ENCODE measurements at regions not wholly inside any gene's neighbourhood (a gene's known extent, or its start where the extent isn't known, plus 50 kb on each side); places are given as distances from the start of the nearest gene placed in this dataset.

DNA sequence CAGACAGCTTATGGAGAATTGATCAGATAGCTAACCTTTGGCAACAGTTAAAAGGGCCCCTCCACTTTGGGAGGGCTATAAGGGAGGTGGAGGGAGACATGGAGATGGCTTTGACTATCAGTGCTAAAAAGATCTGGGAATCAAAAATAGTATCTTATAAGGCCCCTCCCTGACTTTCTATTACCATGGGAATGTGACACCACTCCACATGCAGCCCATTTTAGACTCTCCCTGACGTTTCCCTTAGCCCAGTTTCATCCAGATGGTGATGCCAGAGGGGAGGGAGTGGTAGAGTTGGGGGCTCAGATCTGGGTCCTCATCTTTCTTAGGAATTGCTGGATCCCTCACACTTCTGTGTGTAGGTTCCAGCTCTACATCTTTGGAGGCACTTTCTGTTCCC is 200.0 kb upstream of the DTNBP1 start:
- no peaks in the 10 kb centered on the region for H3K36me3 Mint-ChIP-seq
- H3K9me3 Mint-ChIP-seq, result no peaks in the 10 kb centered on the region
- no peak overlapping the region for H3K4me3 Mint-ChIP-seq
- H3K27ac Mint-ChIP-seq, result no peak overlapping the region
- DNase-seq (ENCODE audit: extremely low spot score, unreplicated experiment), result no peak
- H3K4me1 Mint-ChIP-seq (ENCODE audit: unreplicated experiment), result peaks cover 5% of the 10 kb centered on the region
- no peaks in the 10 kb centered on the region for H3K27me3 Mint-ChIP-seq
- TF ChIP-seq, protein P1, sequence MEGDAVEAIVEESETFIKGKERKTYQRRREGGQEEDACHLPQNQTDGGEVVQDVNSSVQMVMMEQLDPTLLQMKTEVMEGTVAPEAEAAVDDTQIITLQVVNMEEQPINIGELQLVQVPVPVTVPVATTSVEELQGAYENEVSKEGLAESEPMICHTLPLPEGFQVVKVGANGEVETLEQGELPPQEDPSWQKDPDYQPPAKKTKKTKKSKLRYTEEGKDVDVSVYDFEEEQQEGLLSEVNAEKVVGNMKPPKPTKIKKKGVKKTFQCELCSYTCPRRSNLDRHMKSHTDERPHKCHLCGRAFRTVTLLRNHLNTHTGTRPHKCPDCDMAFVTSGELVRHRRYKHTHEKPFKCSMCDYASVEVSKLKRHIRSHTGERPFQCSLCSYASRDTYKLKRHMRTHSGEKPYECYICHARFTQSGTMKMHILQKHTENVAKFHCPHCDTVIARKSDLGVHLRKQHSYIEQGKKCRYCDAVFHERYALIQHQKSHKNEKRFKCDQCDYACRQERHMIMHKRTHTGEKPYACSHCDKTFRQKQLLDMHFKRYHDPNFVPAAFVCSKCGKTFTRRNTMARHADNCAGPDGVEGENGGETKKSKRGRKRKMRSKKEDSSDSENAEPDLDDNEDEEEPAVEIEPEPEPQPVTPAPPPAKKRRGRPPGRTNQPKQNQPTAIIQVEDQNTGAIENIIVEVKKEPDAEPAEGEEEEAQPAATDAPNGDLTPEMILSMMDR (conservative IDR thresholded peaks at IDR 0.05), result no peak

DNA sequence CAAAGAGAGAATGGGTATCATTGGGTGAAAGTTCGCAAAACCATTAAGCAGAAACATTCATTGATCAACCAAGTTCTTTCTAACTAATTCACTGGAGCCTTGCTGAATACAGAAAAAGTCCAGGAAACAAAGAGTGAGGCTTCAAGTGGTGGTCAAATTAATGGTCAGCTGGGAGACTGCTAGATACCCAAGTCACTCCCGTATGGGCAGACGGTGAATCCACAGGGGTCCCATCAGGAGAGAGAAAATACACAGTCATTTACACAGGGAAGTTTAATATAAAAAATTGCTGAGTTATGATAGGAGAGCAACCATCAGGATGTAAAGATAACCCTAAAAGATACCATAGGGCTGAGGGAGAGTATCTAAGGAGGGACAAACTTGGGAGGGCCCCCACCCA is 198.7 kb upstream of the DTNBP1 start:
- H3K27ac Mint-ChIP-seq, result no peak overlapping the region
- no peaks in the 10 kb centered on the region for H3K36me3 Mint-ChIP-seq
- no peak overlapping the region for H3K4me3 Mint-ChIP-seq
- TF ChIP-seq, protein P1 (conservative IDR thresholded peaks at IDR 0.05), result no peak
- peaks cover 5% of the 10 kb centered on the region for H3K4me1 Mint-ChIP-seq (ENCODE audit: unreplicated experiment)
- DNase-seq (ENCODE audit: extremely low spot score, unreplicated experiment), result no peak
- H3K27me3 Mint-ChIP-seq, result no peaks in the 10 kb centered on the region
- H3K9me3 Mint-ChIP-seq, result no peaks in the 10 kb centered on the region

DNA sequence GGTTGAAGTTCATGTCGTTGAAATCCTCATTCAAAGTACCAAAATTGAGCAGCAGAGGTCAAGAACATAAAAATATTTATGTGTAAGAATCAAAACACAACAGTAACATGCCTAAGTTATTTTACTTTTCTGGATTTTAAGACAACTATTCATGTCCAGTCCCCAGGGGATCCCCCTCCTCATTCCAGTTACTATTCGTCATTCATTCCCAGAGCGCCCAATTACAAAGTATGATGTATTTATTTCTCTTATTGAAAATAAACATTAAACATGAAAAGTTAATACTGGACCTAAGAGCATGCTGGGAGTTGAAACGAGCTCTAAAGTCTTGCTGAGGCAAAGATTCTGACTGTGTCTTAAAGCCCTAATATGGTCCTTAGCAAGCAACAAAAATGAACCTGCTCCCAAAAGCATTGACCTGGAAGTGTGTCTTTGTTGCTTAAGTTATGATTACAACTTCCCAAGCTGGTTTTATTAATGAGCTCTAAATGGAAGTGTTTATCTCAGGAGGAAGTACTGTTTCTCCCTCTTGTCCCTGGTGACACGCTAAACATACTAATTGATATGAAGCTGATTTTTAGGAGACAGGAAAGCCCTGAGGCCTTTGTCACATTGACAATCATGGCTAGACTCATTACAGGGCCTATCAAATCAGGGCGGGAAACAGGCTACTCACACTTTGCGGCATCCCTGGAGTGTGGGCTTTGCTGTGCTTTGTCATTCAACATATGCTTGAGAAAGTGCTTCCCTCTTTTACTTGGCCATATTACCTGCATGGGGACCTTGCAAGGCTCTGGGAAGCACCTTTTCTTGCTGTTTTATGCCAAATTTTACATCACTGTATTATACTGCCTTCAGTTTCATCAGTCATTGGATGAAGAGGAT is 192.2 kb upstream of the DTNBP1 start:
- TF ChIP-seq, protein P1 (conservative IDR thresholded peaks at IDR 0.05), result no peak
- H3K9me3 Mint-ChIP-seq, result peaks cover 5% of the 10 kb centered on the region
- no peak for DNase-seq (ENCODE audit: extremely low spot score, unreplicated experiment)
- no peaks in the 10 kb centered on the region for H3K36me3 Mint-ChIP-seq
- H3K4me1 Mint-ChIP-seq (ENCODE audit: unreplicated experiment), result peaks cover 9% of the 10 kb centered on the region
- H3K4me3 Mint-ChIP-seq, result no peak overlapping the region
- H3K27ac Mint-ChIP-seq, result no peak overlapping the region
- no peaks in the 10 kb centered on the region for H3K27me3 Mint-ChIP-seq

DNA sequence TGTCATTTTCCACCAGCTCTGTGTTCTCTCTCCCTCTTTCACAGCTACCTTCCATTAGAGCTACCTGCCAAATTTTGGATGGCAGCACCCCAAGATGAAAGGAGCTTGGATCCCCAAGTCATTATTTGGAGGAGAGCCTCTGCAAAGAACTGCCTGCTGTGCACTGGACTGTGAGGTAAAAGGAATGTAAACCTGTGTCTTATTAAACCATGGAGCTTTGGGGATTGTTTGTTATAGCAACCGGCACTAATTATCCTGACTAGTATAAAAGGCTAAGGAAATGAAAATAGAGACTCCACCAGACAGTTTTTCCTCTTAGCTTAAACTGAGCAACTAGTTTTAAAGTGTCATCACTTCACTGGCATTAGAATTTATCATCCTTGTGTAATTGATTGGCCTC is 191.6 kb upstream of the DTNBP1 start:
- H3K27me3 Mint-ChIP-seq, result no peaks in the 10 kb centered on the region
- H3K4me1 Mint-ChIP-seq (ENCODE audit: unreplicated experiment), result peaks cover 9% of the 10 kb centered on the region
- H3K36me3 Mint-ChIP-seq, result no peaks in the 10 kb centered on the region
- no peak overlapping the region for H3K27ac Mint-ChIP-seq
- peaks cover 5% of the 10 kb centered on the region for H3K9me3 Mint-ChIP-seq
- H3K4me3 Mint-ChIP-seq, result no peak overlapping the region
- TF ChIP-seq, protein P1 (conservative IDR thresholded peaks at IDR 0.05), result no peak
- no peak for DNase-seq (ENCODE audit: extremely low spot score, unreplicated experiment)

DNA sequence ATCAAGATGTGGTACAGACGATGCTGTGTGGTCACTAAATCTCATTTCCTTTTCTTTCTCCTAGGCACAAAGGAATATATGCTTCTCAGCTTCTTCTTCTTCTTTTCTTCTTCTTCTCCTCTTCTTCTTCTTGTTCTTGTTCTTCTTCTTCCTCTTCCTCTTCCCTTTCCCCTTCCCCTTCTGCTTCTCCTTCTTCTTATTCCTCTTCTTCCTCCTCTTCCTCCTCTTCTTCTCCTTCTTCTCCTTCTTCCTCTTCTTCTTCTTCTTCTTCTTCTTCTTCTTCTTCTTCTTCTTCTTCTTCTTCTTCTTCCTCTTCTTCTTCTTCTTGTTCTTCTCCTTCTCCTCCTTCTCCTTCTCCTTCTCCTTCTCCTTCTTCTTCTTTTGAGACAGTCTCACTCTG is 190.4 kb upstream of the DTNBP1 start:
- no peaks in the 10 kb centered on the region for H3K36me3 Mint-ChIP-seq
- TF ChIP-seq, protein P1 (conservative IDR thresholded peaks at IDR 0.05), result no peak
- H3K4me3 Mint-ChIP-seq, result no peak overlapping the region
- H3K4me1 Mint-ChIP-seq (ENCODE audit: unreplicated experiment), result peaks cover 8% of the 10 kb centered on the region
- no peak for DNase-seq (ENCODE audit: extremely low spot score, unreplicated experiment)
- no peak overlapping the region for H3K27ac Mint-ChIP-seq
- no peaks in the 10 kb centered on the region for H3K27me3 Mint-ChIP-seq
- H3K9me3 Mint-ChIP-seq, result peaks cover 5% of the 10 kb centered on the region
